Peyer's patch (tissue), 4 donors: ENCODE measurements at regions not wholly inside any gene's neighbourhood (a gene's known extent, or its start where the extent isn't known, plus 50 kb on each side); places are given as distances from the start of the nearest gene placed in this dataset.

Experiments used
- POLR2A ChIP-seq, 2 donors: fragments of 450-650 bp; IDR thresholded peaks; one replicate each; pipeline ENCODE4 v1.5.1; 2017; ENCODE audit warnings: antibody characterized with exemption in 2 of 2, mild to moderate bottlenecking in 2 of 2, moderate library complexity in 2 of 2
- TF ChIP-seq, protein P1 (sequence below), 6 experiments: fragments of 450-650 bp in 4 of 6; fragments of 200-600 bp in 2 of 6; sonication (generic) in 1 of 6; IDR thresholded peaks; one replicate each; pipeline ENCODE4 v1.5.1; 2017 to 2019; ENCODE audit warnings: antibody characterized with exemption in 6 of 6, mild to moderate bottlenecking in 3 of 6, moderate library complexity in 1 of 6

DNA sequence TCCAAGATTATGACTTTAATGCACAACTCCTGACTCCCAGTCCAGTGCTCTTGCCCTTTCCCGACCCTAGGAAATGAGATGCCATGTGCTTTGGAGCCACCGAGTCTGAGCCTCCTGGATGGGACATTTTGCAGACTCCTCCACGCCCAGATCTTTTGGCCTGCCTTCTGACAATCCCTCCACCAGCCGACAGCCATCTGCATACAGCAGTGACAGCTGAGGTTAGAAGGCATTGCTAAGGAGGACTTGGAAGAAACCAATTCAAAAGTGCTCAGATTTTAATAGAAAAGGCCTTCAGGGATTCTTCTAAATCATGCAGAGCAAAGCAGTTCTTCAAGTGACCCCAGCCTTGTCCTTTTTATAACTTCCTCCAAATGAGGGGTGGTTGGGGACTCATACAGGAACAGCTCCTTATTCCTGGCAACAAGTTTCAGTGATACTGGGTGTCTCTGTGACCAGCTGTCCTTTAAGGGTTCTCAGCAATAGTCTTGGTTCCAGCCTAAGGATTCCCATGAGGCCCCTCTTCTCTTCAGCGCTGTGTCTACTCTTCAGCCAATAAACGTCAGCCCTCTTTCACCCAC, 369.3 kb downstream of the PBX1 start:
- TF ChIP-seq, protein P1, sequence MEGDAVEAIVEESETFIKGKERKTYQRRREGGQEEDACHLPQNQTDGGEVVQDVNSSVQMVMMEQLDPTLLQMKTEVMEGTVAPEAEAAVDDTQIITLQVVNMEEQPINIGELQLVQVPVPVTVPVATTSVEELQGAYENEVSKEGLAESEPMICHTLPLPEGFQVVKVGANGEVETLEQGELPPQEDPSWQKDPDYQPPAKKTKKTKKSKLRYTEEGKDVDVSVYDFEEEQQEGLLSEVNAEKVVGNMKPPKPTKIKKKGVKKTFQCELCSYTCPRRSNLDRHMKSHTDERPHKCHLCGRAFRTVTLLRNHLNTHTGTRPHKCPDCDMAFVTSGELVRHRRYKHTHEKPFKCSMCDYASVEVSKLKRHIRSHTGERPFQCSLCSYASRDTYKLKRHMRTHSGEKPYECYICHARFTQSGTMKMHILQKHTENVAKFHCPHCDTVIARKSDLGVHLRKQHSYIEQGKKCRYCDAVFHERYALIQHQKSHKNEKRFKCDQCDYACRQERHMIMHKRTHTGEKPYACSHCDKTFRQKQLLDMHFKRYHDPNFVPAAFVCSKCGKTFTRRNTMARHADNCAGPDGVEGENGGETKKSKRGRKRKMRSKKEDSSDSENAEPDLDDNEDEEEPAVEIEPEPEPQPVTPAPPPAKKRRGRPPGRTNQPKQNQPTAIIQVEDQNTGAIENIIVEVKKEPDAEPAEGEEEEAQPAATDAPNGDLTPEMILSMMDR (IDR thresholded peaks at IDR 0.05) = no peak
- TF ChIP-seq POLR2A (IDR thresholded peaks at IDR 0.05) = no peak
